ENCODE measurements at regions not wholly inside any gene's neighbourhood (a gene's known extent, or its start where the extent isn't known, plus 50 kb on each side); places are given as distances from the start of the nearest gene placed in this dataset.

DNA sequence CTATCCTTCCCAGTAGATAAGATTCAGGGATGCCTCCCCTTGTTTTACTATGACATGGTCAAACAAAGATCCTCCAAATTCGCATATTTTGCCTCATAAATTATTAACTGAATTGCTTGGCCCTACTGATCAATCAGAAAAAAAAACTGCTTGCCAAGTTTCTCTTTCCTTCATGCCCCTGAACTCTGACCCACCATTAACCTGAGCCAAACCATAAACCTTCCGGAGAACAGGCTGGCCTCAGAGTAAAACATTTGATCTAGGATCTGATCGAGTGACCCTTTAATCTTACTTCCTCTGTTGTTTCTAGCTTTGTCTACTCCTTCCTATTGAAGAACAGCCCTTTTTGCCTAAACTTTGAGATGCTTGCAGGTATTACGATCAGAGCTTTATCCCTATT, 209.7 kb upstream of the FAM47A start:
- TF ChIP-seq, protein P1, sequence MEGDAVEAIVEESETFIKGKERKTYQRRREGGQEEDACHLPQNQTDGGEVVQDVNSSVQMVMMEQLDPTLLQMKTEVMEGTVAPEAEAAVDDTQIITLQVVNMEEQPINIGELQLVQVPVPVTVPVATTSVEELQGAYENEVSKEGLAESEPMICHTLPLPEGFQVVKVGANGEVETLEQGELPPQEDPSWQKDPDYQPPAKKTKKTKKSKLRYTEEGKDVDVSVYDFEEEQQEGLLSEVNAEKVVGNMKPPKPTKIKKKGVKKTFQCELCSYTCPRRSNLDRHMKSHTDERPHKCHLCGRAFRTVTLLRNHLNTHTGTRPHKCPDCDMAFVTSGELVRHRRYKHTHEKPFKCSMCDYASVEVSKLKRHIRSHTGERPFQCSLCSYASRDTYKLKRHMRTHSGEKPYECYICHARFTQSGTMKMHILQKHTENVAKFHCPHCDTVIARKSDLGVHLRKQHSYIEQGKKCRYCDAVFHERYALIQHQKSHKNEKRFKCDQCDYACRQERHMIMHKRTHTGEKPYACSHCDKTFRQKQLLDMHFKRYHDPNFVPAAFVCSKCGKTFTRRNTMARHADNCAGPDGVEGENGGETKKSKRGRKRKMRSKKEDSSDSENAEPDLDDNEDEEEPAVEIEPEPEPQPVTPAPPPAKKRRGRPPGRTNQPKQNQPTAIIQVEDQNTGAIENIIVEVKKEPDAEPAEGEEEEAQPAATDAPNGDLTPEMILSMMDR (IDR thresholded peaks at IDR 0.05 in 2 of 3, conservative IDR thresholded peaks at IDR 0.05 in 1 of 3; ENCODE audit: borderline replicate concordance in 1 of 3, insufficient read depth in 1 of 3, low read depth in 2 of 3, low read length in 2 of 3) = no peak
- TF ChIP-seq, protein P2, sequence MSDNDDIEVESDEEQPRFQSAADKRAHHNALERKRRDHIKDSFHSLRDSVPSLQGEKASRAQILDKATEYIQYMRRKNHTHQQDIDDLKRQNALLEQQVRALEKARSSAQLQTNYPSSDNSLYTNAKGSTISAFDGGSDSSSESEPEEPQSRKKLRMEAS (IDR thresholded peaks at IDR 0.05) = no peak
- TF ChIP-seq POLR2A (IDR thresholded peaks at IDR 0.05; ENCODE audit: borderline replicate concordance, extremely low read depth, insufficient read depth, insufficient read length) (no peak), EZH2 (IDR thresholded peaks at IDR 0.05) (no peak), CBX3 (IDR thresholded peaks at IDR 0.05; ENCODE audit: low read depth) (no peak), EGR1 (IDR thresholded peaks at IDR 0.05; ENCODE audit: low read depth) (no peak), POLR2AphosphoS5 (IDR thresholded peaks at IDR 0.05; ENCODE audit: low read depth, low read length) (no peak), RAD21 (IDR thresholded peaks at IDR 0.05; ENCODE audit: low read depth) (no peak), EZH2phosphoT487 (IDR thresholded peaks at IDR 0.05; ENCODE audit: borderline replicate concordance) (no peak), SP1 (IDR thresholded peaks at IDR 0.05; ENCODE audit: low read depth) (no peak), CEBPB (IDR thresholded peaks at IDR 0.05; ENCODE audit: low read depth) (no peak)
- TF ChIP-seq, protein P3, sequence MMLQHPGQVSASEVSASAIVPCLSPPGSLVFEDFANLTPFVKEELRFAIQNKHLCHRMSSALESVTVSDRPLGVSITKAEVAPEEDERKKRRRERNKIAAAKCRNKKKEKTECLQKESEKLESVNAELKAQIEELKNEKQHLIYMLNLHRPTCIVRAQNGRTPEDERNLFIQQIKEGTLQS (IDR thresholded peaks at IDR 0.05) = no peak
- TF ChIP-seq, protein P4, sequence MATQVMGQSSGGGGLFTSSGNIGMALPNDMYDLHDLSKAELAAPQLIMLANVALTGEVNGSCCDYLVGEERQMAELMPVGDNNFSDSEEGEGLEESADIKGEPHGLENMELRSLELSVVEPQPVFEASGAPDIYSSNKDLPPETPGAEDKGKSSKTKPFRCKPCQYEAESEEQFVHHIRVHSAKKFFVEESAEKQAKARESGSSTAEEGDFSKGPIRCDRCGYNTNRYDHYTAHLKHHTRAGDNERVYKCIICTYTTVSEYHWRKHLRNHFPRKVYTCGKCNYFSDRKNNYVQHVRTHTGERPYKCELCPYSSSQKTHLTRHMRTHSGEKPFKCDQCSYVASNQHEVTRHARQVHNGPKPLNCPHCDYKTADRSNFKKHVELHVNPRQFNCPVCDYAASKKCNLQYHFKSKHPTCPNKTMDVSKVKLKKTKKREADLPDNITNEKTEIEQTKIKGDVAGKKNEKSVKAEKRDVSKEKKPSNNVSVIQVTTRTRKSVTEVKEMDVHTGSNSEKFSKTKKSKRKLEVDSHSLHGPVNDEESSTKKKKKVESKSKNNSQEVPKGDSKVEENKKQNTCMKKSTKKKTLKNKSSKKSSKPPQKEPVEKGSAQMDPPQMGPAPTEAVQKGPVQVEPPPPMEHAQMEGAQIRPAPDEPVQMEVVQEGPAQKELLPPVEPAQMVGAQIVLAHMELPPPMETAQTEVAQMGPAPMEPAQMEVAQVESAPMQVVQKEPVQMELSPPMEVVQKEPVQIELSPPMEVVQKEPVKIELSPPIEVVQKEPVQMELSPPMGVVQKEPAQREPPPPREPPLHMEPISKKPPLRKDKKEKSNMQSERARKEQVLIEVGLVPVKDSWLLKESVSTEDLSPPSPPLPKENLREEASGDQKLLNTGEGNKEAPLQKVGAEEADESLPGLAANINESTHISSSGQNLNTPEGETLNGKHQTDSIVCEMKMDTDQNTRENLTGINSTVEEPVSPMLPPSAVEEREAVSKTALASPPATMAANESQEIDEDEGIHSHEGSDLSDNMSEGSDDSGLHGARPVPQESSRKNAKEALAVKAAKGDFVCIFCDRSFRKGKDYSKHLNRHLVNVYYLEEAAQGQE (IDR thresholded peaks at IDR 0.05; ENCODE audit: low read depth) = no peak

All from HCT116 (cell line).